Esophagus muscularis mucosa (tissue), 3 donors: ENCODE measurements at regions not wholly inside any gene's neighbourhood (a gene's known extent, or its start where the extent isn't known, plus 50 kb on each side); places are given as distances from the start of the nearest gene placed in this dataset.

Source experiments
- CTCF ChIP-seq, 3 experiments: fragments of 200-600 bp in 2 of 3; fragments of 450-650 bp in 1 of 3; sonication (generic) in 2 of 3; IDR thresholded peaks; one replicate each; pipeline ENCODE4 v1.5.1; 2017 to 2019; ENCODE audit warnings: antibody characterized with exemption in 3 of 3, mild to moderate bottlenecking in 2 of 3, moderate library complexity in 1 of 3
- POLR2A ChIP-seq: fragments of 450-650 bp; IDR thresholded peaks from one replicate; pipeline ENCODE4 v1.6.1; 2017; ENCODE audit warnings: antibody characterized with exemption, moderate library complexity, mild to moderate bottlenecking, low read depth

GRCh38 chr18:41131050-41131449, 824.0 kb upstream of the PIK3C3 start:
- TF ChIP-seq CTCF (IDR thresholded peaks at IDR 0.05) (no peak), POLR2A (no peak)
